Testis (tissue), 2 donors: ENCODE measurements at regions not wholly inside any gene's neighbourhood (a gene's known extent, or its start where the extent isn't known, plus 50 kb on each side); places are given as distances from the start of the nearest gene placed in this dataset.

Experiments used
- DNase-seq: peaks from one replicate; pipeline ENCODE4 v3.0.0-alpha.2; 2019
- H3K27ac ChIP-seq, 2 donors: fragments of 200-600 bp; sonication (generic); one replicate each; pipeline ENCODE4 v1.5.1; 2019
- H3K27me3 ChIP-seq: fragments of 200-600 bp; sonication (generic); one replicate; pipeline ENCODE4 v1.5.1; 2019
- H3K36me3 ChIP-seq: fragments of 200-600 bp; sonication (generic); one replicate; pipeline ENCODE4 v1.5.1; 2017; ENCODE audit warnings: low read depth; ENCODE audit errors: missing control alignments
- H3K4me1 ChIP-seq: fragments of 200-600 bp; sonication (generic); one replicate; pipeline ENCODE4 v1.5.1; 2019
- H3K4me3 ChIP-seq, 2 donors: fragments of 200-600 bp; sonication (generic); one replicate each; pipeline ENCODE4 v1.5.1; 2017 to 2019
- H3K9me3 ChIP-seq: fragments of 200-600 bp; sonication (generic); one replicate; pipeline ENCODE4 v1.5.1; 2017
- POLR2A ChIP-seq: fragments of 450-650 bp; IDR thresholded peaks from one replicate; pipeline ENCODE4 v1.6.1; 2017; ENCODE audit warnings: antibody characterized with exemption, mild to moderate bottlenecking, moderate library complexity
- WGBS, 2 donors: methylation state at CpG; one replicate each; pipeline ENCODE4 v1.1.5; 2018; 5-methylcytosine and 5-hydroxymethylcytosine counted together
- intact Hi-C: fragments of 100-400 bp; cut with DNase I; formaldehyde crosslinking; loops from one replicate; pipeline ENCODE4 v1.15.1; 2023; ENCODE audit warnings: low total_unique reads
- TF ChIP-seq, protein P1 (sequence below), 3 experiments: fragments of 450-650 bp in 2 of 3; fragments of 200-600 bp in 1 of 3; sonication (generic) in 1 of 3; IDR thresholded peaks; one replicate each; pipeline ENCODE4 v1.5.1; 2016 to 2019; ENCODE audit warnings: antibody characterized with exemption in 3 of 3, mild to moderate bottlenecking in 2 of 3, moderate library complexity in 1 of 3

GRCh38 chr22:46087816-46088277 lies 62.5 kb upstream of the PPARA start:
- DNase-seq, result peak; percentile 90
- peak overlapping the region; percentile 97 to 98 for H3K27ac ChIP-seq
- H3K4me1 ChIP-seq, result peaks cover 92% of the 10 kb centered on the region
- no peak for TF ChIP-seq POLR2A
- TF ChIP-seq, protein P1, sequence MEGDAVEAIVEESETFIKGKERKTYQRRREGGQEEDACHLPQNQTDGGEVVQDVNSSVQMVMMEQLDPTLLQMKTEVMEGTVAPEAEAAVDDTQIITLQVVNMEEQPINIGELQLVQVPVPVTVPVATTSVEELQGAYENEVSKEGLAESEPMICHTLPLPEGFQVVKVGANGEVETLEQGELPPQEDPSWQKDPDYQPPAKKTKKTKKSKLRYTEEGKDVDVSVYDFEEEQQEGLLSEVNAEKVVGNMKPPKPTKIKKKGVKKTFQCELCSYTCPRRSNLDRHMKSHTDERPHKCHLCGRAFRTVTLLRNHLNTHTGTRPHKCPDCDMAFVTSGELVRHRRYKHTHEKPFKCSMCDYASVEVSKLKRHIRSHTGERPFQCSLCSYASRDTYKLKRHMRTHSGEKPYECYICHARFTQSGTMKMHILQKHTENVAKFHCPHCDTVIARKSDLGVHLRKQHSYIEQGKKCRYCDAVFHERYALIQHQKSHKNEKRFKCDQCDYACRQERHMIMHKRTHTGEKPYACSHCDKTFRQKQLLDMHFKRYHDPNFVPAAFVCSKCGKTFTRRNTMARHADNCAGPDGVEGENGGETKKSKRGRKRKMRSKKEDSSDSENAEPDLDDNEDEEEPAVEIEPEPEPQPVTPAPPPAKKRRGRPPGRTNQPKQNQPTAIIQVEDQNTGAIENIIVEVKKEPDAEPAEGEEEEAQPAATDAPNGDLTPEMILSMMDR (IDR thresholded peaks at IDR 0.05), result no peak
- H3K9me3 ChIP-seq, result no peaks in the 10 kb centered on the region
- 30 to 60% methylated on average over 3 to 22 of the region's 22 CpGs for WGBS, 2 donors
- H3K27me3 ChIP-seq, result no peaks in the 10 kb centered on the region
- H3K4me3 ChIP-seq, result no peak overlapping the region
- intact Hi-C loops, result no loop called here
- H3K36me3 ChIP-seq, result no peaks in the 10 kb centered on the region

GRCh38 chr22:46088541-46089311 lies 61.6 kb upstream of the PPARA start:
- no peaks in the 10 kb centered on the region for H3K36me3 ChIP-seq
- no peaks in the 10 kb centered on the region for H3K27me3 ChIP-seq
- DNase-seq, result no peak

GRCh38 chr22:46089426-46090035 lies 60.8 kb upstream of the PPARA start:
- H3K36me3 ChIP-seq, result no peaks in the 10 kb centered on the region
- peak overlapping the region; percentile 97 to 98 for H3K27ac ChIP-seq
- intact Hi-C loops, result no loop called here
- no peaks in the 10 kb centered on the region for H3K9me3 ChIP-seq
- H3K4me1 ChIP-seq, result peaks cover 92% of the 10 kb centered on the region
- no peak for DNase-seq
- WGBS, 2 donors, result 39 to 49% methylated on average over 20 to 24 of the region's 24 CpGs
- no peaks in the 10 kb centered on the region for H3K27me3 ChIP-seq
- TF ChIP-seq, protein P1 (IDR thresholded peaks at IDR 0.05), result no peak
- TF ChIP-seq POLR2A, result no peak
- no peak overlapping the region for H3K4me3 ChIP-seq

More at GRCh38 chr22:46088541-46089311, 61.6 kb upstream of the PPARA start:
- WGBS, 2 donors, result 31% methylated on average over 18 to 25 of the region's 25 CpGs
- intact Hi-C loops, result no loop called here
- Histone ChIP-seq H3K9me3 (no peaks in the 10 kb centered on the region), H3K27ac (peak overlapping the region; percentile 97 to 98), H3K4me3 (no peak overlapping the region), H3K4me1 (peaks cover 92% of the 10 kb centered on the region)
- no peak for TF ChIP-seq POLR2A
- TF ChIP-seq, protein P1 (IDR thresholded peaks at IDR 0.05), result no peak

- Histone ChIP-seq H3K36me3 (no peaks in the 10 kb centered on the region), H3K4me3 (no peak overlapping the region)
- intact Hi-C loops, result no loop called here
Observed at GRCh38 chr22:46090036-46090591, 60.2 kb upstream of the PPARA start.

More at GRCh38 chr22:46090036-46090591, 60.2 kb upstream of the PPARA start:
- Histone ChIP-seq H3K9me3 (no peaks in the 10 kb centered on the region), H3K27me3 (no peaks in the 10 kb centered on the region), H3K27ac (peak overlapping the region; percentile 97 to 98), H3K4me1 (peaks cover 94% of the 10 kb centered on the region)
- no peak for TF ChIP-seq POLR2A
- TF ChIP-seq, protein P1 (IDR thresholded peaks at IDR 0.05), result no peak
- WGBS, 2 donors, result 44 to 46% methylated on average over 11 to 22 of the region's 22 CpGs
- DNase-seq, result no peak
